ENCODE measurements at regions not wholly inside any gene's neighbourhood (a gene's known extent, or its start where the extent isn't known, plus 50 kb on each side); places are given as distances from the start of the nearest gene placed in this dataset.

DNA sequence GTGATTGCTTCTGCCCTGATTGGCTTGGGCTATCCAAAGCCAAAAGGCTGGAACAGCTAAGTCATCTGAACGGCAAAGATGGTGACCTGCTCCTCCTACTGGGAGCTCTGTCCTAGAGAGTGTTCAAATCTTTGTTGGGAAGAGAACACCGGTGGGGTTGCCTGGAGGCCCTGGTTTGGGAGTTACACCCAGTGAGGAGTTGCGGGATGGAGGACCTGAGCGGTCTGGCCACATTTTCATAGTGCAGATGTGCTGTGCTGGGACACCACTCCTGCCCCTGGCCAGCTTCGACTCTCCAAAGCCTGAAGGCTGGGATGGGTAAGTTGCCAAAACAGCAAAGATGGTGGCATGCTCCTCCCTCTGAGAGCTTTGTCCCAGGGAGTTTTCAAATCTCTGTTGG, 795.4 kb downstream of the TRHDE start:
- no peak overlapping the region for H2AFZ ChIP-seq (ENCODE audit: low read length)

DNA sequence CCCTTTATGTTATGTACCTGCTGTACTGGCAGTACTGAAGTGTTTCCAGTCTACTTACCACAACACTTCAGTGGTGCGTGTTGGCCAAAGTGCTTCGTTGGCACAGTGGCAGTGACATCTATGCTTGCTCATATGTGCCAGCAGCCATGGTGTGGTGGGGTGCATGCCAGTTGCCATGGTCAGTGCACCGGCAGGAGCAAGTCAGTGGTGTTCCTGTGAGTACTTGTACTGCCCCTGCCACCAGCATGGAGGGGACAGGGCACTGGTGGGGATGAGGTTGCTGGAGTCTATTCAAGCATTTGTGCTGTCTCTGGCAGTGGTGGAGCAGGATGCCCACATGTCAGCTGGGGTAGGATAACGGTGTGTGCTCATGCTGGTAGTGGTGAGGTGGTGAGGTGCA, 800.0 kb downstream of the TRHDE start:
- Histone ChIP-seq H3K9ac (ENCODE audit: low read length) (no peak overlapping the region), H4K20me1 (ENCODE audit: insufficient read depth, low read depth, low read length) (no peaks in the 10 kb centered on the region), H3K4me2 (ENCODE audit: low read depth, low read length, poor library complexity, severe bottlenecking) (no peak overlapping the region), H3K27ac (ENCODE audit: low read length) (no peak overlapping the region), H3K9me3 (ENCODE audit: low read length) (peaks cover 18% of the 10 kb centered on the region), H3K79me2 (ENCODE audit: low read length) (no peaks in the 10 kb centered on the region), H3K4me3 (ENCODE audit: low read length) (no peak overlapping the region), H3K36me3 (ENCODE audit: insufficient read depth, low read length) (no peaks in the 10 kb centered on the region), H3K27me3 (ENCODE audit: low read length) (no peaks in the 10 kb centered on the region), H2AFZ (ENCODE audit: low read length) (no peak overlapping the region), H3K9me2 (replicated peaks; ENCODE audit: insufficient read depth, low read length) (no peaks in the 10 kb centered on the region), H3K4me1 (ENCODE audit: low read length) (no peaks in the 10 kb centered on the region)
- DNase-seq, result no peak

More for the DNA sequence above, 795.4 kb downstream of the TRHDE start:
- no peak overlapping the region for H3K4me3 ChIP-seq (ENCODE audit: low read length)
- no peaks in the 10 kb centered on the region for H3K9me2 ChIP-seq (replicated peaks; ENCODE audit: insufficient read depth, low read length)
- H3K79me2 ChIP-seq (ENCODE audit: low read length), result no peaks in the 10 kb centered on the region
- H3K9ac ChIP-seq (ENCODE audit: low read length), result no peak overlapping the region
- H3K9me3 ChIP-seq (ENCODE audit: low read length), result peaks cover 11% of the 10 kb centered on the region
- H3K27ac ChIP-seq (ENCODE audit: low read length), result no peak overlapping the region
- no peaks in the 10 kb centered on the region for H3K27me3 ChIP-seq (ENCODE audit: low read length)
- H3K4me1 ChIP-seq (ENCODE audit: low read length), result no peaks in the 10 kb centered on the region
- no peaks in the 10 kb centered on the region for H4K20me1 ChIP-seq (ENCODE audit: insufficient read depth, low read depth, low read length)
- H3K4me2 ChIP-seq (ENCODE audit: low read depth, low read length, poor library complexity, severe bottlenecking), result no peak overlapping the region
- no peak for DNase-seq
- H3K36me3 ChIP-seq (ENCODE audit: insufficient read depth, low read length), result no peaks in the 10 kb centered on the region

DNA sequence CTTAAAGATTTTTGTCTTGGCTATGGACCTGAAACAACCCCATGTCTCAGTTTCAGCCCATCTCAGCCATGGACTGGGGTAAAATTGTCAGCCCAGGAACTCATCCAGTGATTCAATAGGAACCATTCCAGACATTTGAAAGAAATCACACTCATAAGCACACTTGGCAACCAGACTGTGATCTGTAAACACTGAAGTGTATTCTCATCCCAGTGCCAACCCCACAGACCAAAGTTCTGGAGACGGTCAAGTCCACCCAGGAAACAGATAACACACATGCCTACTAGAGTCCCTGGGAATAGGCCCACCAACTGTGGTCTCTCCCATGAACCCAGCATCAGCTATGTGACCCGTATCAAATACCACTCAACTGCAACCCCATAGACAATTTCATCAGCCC, 804.6 kb downstream of the TRHDE start:
- Histone ChIP-seq H3K9ac (ENCODE audit: low read length) (no peak overlapping the region), H3K27me3 (ENCODE audit: low read length) (no peaks in the 10 kb centered on the region), H3K27ac (ENCODE audit: low read length) (no peak overlapping the region), H3K4me3 (ENCODE audit: low read length) (no peak overlapping the region), H3K9me2 (replicated peaks; ENCODE audit: insufficient read depth, low read length) (no peaks in the 10 kb centered on the region), H3K4me1 (ENCODE audit: low read length) (no peaks in the 10 kb centered on the region), H2AFZ (ENCODE audit: low read length) (no peak overlapping the region), H3K36me3 (ENCODE audit: insufficient read depth, low read length) (no peaks in the 10 kb centered on the region), H4K20me1 (ENCODE audit: insufficient read depth, low read depth, low read length) (no peaks in the 10 kb centered on the region), H3K4me2 (ENCODE audit: low read depth, low read length, poor library complexity, severe bottlenecking) (no peak overlapping the region), H3K79me2 (ENCODE audit: low read length) (no peaks in the 10 kb centered on the region), H3K9me3 (ENCODE audit: low read length) (peaks cover 27% of the 10 kb centered on the region)
- DNase-seq, result no peak

DNA sequence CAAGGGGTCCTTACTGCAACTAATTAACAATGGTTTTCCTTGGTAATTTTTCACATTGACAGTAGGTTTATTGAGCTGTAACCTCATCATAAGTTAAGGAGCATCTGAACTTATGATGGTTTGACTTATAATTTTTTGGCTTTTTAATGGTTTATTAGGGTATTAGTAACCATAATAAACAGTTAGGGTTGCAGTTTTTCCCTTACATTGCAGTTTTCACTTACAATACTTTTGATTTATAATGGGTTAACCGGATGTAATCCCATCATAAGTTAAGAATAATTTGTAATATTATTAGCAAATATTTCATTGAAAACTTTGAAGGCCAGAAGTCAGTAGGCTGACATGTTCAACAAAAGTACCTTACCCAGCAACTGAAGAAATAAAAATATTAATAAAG, 811.6 kb downstream of the TRHDE start:
- H3K4me3 ChIP-seq (ENCODE audit: low read length), result no peak overlapping the region
- no peak overlapping the region for H3K4me2 ChIP-seq (ENCODE audit: low read depth, low read length, poor library complexity, severe bottlenecking)
- H2AFZ ChIP-seq (ENCODE audit: low read length), result no peak overlapping the region
- no peaks in the 10 kb centered on the region for H3K27me3 ChIP-seq (ENCODE audit: low read length)
- no peaks in the 10 kb centered on the region for H3K79me2 ChIP-seq (ENCODE audit: low read length)
- no peaks in the 10 kb centered on the region for H3K36me3 ChIP-seq (ENCODE audit: insufficient read depth, low read length)
- no peak overlapping the region for H3K27ac ChIP-seq (ENCODE audit: low read length)
- H3K4me1 ChIP-seq (ENCODE audit: low read length), result no peaks in the 10 kb centered on the region
- H3K9me2 ChIP-seq (replicated peaks; ENCODE audit: insufficient read depth, low read length), result no peaks in the 10 kb centered on the region
- no peaks in the 10 kb centered on the region for H4K20me1 ChIP-seq (ENCODE audit: insufficient read depth, low read depth, low read length)
- H3K9ac ChIP-seq (ENCODE audit: low read length), result no peak overlapping the region
- no peak for DNase-seq
- peaks cover 30% of the 10 kb centered on the region for H3K9me3 ChIP-seq (ENCODE audit: low read length)

DNA sequence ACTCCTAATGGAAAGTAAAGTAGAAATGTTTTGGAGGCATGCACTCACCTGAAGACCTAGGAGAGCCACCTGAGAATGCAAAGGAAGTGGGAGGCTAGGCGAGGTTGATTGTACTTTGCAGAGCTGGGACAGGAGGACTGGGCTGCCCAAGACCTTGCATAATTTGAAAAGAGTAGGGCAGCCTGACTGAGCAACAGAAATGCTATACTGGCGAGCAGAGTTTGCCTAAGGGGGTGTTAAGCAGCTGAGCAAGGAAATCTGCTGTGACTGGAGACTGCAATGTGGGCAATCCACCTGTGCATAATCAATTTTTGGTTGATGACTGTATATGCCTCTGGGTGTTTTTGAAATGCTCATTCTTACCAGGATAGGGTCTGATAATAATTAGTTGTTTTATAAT, 834.1 kb downstream of the TRHDE start:
- H3K27me3 ChIP-seq (ENCODE audit: low read length), result no peaks in the 10 kb centered on the region
- H3K4me3 ChIP-seq (ENCODE audit: low read length), result no peak overlapping the region
- H3K9me3 ChIP-seq (ENCODE audit: low read length), result peaks cover 26% of the 10 kb centered on the region
- DNase-seq, result no peak
- no peaks in the 10 kb centered on the region for H3K36me3 ChIP-seq (ENCODE audit: insufficient read depth, low read length)
- no peak overlapping the region for H3K4me2 ChIP-seq (ENCODE audit: low read depth, low read length, poor library complexity, severe bottlenecking)
- no peaks in the 10 kb centered on the region for H3K79me2 ChIP-seq (ENCODE audit: low read length)
- H3K9ac ChIP-seq (ENCODE audit: low read length), result no peak overlapping the region
- H3K27ac ChIP-seq (ENCODE audit: low read length), result no peak overlapping the region
- H2AFZ ChIP-seq (ENCODE audit: low read length), result no peak overlapping the region
- no peaks in the 10 kb centered on the region for H3K9me2 ChIP-seq (replicated peaks; ENCODE audit: insufficient read depth, low read length)
- no peaks in the 10 kb centered on the region for H3K4me1 ChIP-seq (ENCODE audit: low read length)
- H4K20me1 ChIP-seq (ENCODE audit: insufficient read depth, low read depth, low read length), result no peaks in the 10 kb centered on the region

DNA sequence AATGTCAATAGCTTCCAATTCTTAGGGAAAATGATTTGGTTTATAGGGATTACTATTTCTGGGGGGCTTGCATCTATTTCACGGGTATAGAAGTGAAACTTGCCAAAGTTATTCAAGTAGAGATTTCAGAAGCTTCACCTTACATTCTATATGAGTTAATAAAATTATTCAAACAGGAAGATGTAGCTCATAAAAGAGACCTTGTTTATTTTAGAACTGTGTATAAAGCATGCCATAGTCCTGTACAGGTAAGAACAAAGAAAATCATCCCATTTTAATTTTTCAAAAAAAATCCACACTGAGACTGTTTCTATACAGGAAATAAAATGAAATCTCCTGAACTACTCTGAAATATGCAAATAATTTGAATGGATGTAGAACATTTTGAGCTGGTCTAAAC, 834.7 kb downstream of the TRHDE start:
- Histone ChIP-seq H3K79me2 (ENCODE audit: low read length) (no peaks in the 10 kb centered on the region), H2AFZ (ENCODE audit: low read length) (no peak overlapping the region), H3K27me3 (ENCODE audit: low read length) (no peaks in the 10 kb centered on the region), H3K36me3 (ENCODE audit: insufficient read depth, low read length) (no peaks in the 10 kb centered on the region), H3K4me3 (ENCODE audit: low read length) (no peak overlapping the region), H3K4me1 (ENCODE audit: low read length) (no peaks in the 10 kb centered on the region), H3K9me3 (ENCODE audit: low read length) (peaks cover 25% of the 10 kb centered on the region), H3K9me2 (replicated peaks; ENCODE audit: insufficient read depth, low read length) (no peaks in the 10 kb centered on the region), H3K27ac (ENCODE audit: low read length) (no peak overlapping the region), H4K20me1 (ENCODE audit: insufficient read depth, low read depth, low read length) (no peaks in the 10 kb centered on the region), H3K4me2 (ENCODE audit: low read depth, low read length, poor library complexity, severe bottlenecking) (no peak overlapping the region), H3K9ac (ENCODE audit: low read length) (no peak overlapping the region)
- DNase-seq, result no peak

DNA sequence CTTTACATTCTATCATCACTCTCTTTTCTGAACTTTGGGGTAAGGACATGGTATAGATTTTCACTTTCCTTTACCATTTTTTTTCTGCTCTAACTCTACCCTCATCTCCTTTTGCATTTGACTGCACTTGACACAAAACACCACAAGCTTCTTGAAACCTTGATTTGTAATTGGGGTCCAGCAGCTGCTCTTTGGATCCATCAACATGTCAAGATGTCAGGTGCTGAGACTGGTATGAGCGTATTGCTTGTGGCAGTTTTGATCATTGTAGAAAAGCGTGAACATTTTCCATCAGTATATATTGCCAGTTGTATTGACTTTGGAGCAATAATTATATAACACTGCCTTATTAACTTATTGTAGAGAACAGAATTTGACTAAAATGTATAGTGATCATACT, 838.6 kb downstream of the TRHDE start:
- Histone ChIP-seq H3K4me3 (ENCODE audit: low read length) (no peak overlapping the region), H3K27me3 (ENCODE audit: low read length) (no peaks in the 10 kb centered on the region), H3K4me1 (ENCODE audit: low read length) (no peaks in the 10 kb centered on the region), H3K9me2 (replicated peaks; ENCODE audit: insufficient read depth, low read length) (no peaks in the 10 kb centered on the region), H3K36me3 (ENCODE audit: insufficient read depth, low read length) (no peaks in the 10 kb centered on the region), H3K9me3 (ENCODE audit: low read length) (peaks cover 25% of the 10 kb centered on the region), H3K9ac (ENCODE audit: low read length) (no peak overlapping the region), H3K27ac (ENCODE audit: low read length) (no peak overlapping the region), H3K4me2 (ENCODE audit: low read depth, low read length, poor library complexity, severe bottlenecking) (no peak overlapping the region), H2AFZ (ENCODE audit: low read length) (no peak overlapping the region), H3K79me2 (ENCODE audit: low read length) (no peaks in the 10 kb centered on the region), H4K20me1 (ENCODE audit: insufficient read depth, low read depth, low read length) (no peaks in the 10 kb centered on the region)
- no peak for DNase-seq

DNA sequence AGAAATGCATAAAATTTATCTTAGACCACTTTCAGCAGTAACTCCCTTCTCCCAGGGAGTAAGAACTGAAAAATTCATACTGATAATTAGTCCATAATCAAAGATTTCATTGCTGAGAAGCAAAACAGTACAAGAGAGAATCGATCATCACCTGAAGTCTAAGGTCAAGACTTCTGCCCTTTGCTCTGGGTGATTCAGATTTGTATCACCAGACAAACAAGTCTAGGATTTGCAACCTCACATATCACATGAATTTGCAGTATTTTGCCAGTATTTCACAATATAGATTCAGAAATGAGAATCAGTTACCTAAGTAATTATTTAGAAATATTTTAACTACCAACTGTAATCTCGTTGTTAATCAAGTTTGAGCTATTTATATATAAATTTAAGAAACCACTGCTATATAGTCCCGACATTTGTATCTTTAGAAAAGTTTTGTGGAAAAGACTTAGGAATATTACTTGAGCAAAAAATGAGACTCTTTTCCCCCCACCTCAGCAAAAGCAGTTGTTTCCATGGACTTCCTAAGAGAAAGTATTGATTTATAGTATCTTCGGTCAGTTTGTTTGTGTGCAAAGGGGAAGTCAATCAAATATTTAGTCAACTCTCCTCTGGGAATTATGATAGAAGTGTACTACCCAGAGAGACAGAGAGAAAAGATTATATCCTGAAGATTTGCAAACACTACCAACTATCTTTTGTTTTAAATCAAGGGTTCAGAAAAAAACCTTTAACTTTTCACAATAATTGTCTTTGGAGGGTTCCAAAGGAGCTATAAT, 840.1 kb downstream of the TRHDE start:
- Histone ChIP-seq H2AFZ (ENCODE audit: low read length) (no peak overlapping the region), H3K9me2 (replicated peaks; ENCODE audit: insufficient read depth, low read length) (no peaks in the 10 kb centered on the region), H4K20me1 (ENCODE audit: insufficient read depth, low read depth, low read length) (no peaks in the 10 kb centered on the region), H3K4me2 (ENCODE audit: low read depth, low read length, poor library complexity, severe bottlenecking) (no peak overlapping the region), H3K79me2 (ENCODE audit: low read length) (no peaks in the 10 kb centered on the region), H3K4me1 (ENCODE audit: low read length) (no peaks in the 10 kb centered on the region), H3K9me3 (ENCODE audit: low read length) (peaks cover 27% of the 10 kb centered on the region), H3K9ac (ENCODE audit: low read length) (no peak overlapping the region), H3K36me3 (ENCODE audit: insufficient read depth, low read length) (no peaks in the 10 kb centered on the region), H3K27ac (ENCODE audit: low read length) (no peak overlapping the region), H3K4me3 (ENCODE audit: low read length) (no peak overlapping the region), H3K27me3 (ENCODE audit: low read length) (no peaks in the 10 kb centered on the region)
- DNase-seq, result no peak
